ENCODE measurements at regions not wholly inside any gene's neighbourhood (a gene's known extent, or its start where the extent isn't known, plus 50 kb on each side); places are given as distances from the start of the nearest gene placed in this dataset.
"Not testable (repeated sequence)": the region's sequence is repeated elsewhere in the genome, so short reads cannot be mapped to it uniquely, and the experiment has no call there.

GRCh38 chr10:46792657-46793357 is 118.4 kb upstream of the PTPN20 start:
- DNase-seq (ENCODE audit: low read depth in 3 of 3, low spot score in 2 of 3) = not testable (repeated sequence)

GRCh38 chr10:46796351-46796750 is 114.9 kb upstream of the PTPN20 start:
- not testable (repeated sequence) for DNase-seq (ENCODE audit: low read depth in 3 of 3, low spot score in 2 of 3)

- not testable (repeated sequence) for DNase-seq (ENCODE audit: low read depth in 3 of 3, low spot score in 2 of 3)
These were observed 109.2 kb upstream of the PTPN20 start for GRCh38 chr10:46802010-46802409.

GRCh38 chr10:46803082-46803481 is 108.1 kb upstream of the PTPN20 start:
- not testable (repeated sequence) for DNase-seq (ENCODE audit: low read depth in 3 of 3, low spot score in 2 of 3)

- not testable (repeated sequence) for DNase-seq (ENCODE audit: low read depth in 3 of 3, low spot score in 2 of 3)
These were observed 101.0 kb upstream of the PTPN20 start for GRCh38 chr10:46810222-46810621.

GRCh38 chr10:46816126-46816525 is 95.1 kb upstream of the PTPN20 start:
- DNase-seq (ENCODE audit: low read depth in 3 of 3, low spot score in 2 of 3) = not testable (repeated sequence)

- not testable (repeated sequence) for DNase-seq (ENCODE audit: low read depth in 3 of 3, low spot score in 2 of 3)
These were observed 70.7 kb upstream of the PTPN20 start for GRCh38 chr10:46840393-46841050.

GRCh38 chr10:46841051-46841593 is 70.1 kb upstream of the PTPN20 start:
- DNase-seq (ENCODE audit: low read depth in 3 of 3, low spot score in 2 of 3) = not testable (repeated sequence)

- not testable (repeated sequence) for DNase-seq (ENCODE audit: low read depth in 3 of 3, low spot score in 2 of 3)
These were observed 66.0 kb upstream of the PTPN20 start for GRCh38 chr10:46845194-46845593.

GRCh38 chr10:46845640-46846039 is 65.6 kb upstream of the PTPN20 start:
- DNase-seq (ENCODE audit: low read depth in 3 of 3, low spot score in 2 of 3) = not testable (repeated sequence)

GRCh38 chr10:46860753-46861152 is 50.5 kb upstream of the PTPN20 start:
- not testable (repeated sequence) for DNase-seq (ENCODE audit: low read depth in 3 of 3, low spot score in 2 of 3)
